ENCODE measurements at regions not wholly inside any gene's neighbourhood (a gene's known extent, or its start where the extent isn't known, plus 50 kb on each side); places are given as distances from the start of the nearest gene placed in this dataset.

GRCh38 chr13:55500694-55501093 is 1640.0 kb upstream of the PRR20A start:
- Histone ChIP-seq H3K27ac (replicated peaks in 1 of 4) (no peak overlapping the region), H3K36me3 (no peaks in the 10 kb centered on the region), H3K4me3 (no peak overlapping the region), H3K4me1 (no peaks in the 10 kb centered on the region), H3K27me3 (no peaks in the 10 kb centered on the region), H3K9me3 (peaks cover 0 to 7% (median 0%) of the 10 kb centered on the region in 4 donors)
- no peak for DNase-seq (ENCODE audit: extremely low spot score)
- TF ChIP-seq POLR2AphosphoS5 (IDR thresholded peaks at IDR 0.05), result no peak
- no peak for TF ChIP-seq EP300 (IDR thresholded peaks at IDR 0.05)
- TF ChIP-seq POLR2A (IDR thresholded peaks at IDR 0.05; ENCODE audit: low read depth), result no peak
- TF ChIP-seq CTCF (IDR thresholded peaks at IDR 0.05), result no peak
- 76% methylated on average over 2 of the region's 2 CpGs for WGBS
- intact Hi-C loops (cut with DNase I), result no loop called here

- no peak for TF ChIP-seq CTCF (IDR thresholded peaks at IDR 0.05)
Observed at GRCh38 chr13:55516610-55517009, 1624.1 kb upstream of the PRR20A start.

GRCh38 chr13:55517312-55517711 is 1623.4 kb upstream of the PRR20A start:
- Histone ChIP-seq H3K27me3 (no peaks in the 10 kb centered on the region), H3K4me3 (no peak overlapping the region), H3K27ac (replicated peaks in 1 of 4) (no peak overlapping the region), H3K4me1 (no peaks in the 10 kb centered on the region), H3K9me3 (no peaks in the 10 kb centered on the region), H3K36me3 (no peaks in the 10 kb centered on the region)
- DNase-seq (ENCODE audit: extremely low spot score), result no peak
- intact Hi-C loops (cut with DNase I), result no loop called here
- TF ChIP-seq POLR2AphosphoS5 (IDR thresholded peaks at IDR 0.05) (no peak), POLR2A (IDR thresholded peaks at IDR 0.05; ENCODE audit: low read depth) (no peak), EP300 (IDR thresholded peaks at IDR 0.05) (no peak), CTCF (IDR thresholded peaks at IDR 0.05) (no peak)
- WGBS, result 85% methylated on average over 1 of the region's 1 CpG

More at GRCh38 chr13:55516610-55517009, 1624.1 kb upstream of the PRR20A start:
- no peaks in the 10 kb centered on the region for H3K36me3 ChIP-seq
- H3K27ac ChIP-seq (replicated peaks in 1 of 4), result no peak overlapping the region
- no peaks in the 10 kb centered on the region for H3K4me1 ChIP-seq
- H3K9me3 ChIP-seq, result no peaks in the 10 kb centered on the region
- intact Hi-C loops (cut with DNase I), result no loop called here
- no peaks in the 10 kb centered on the region for H3K27me3 ChIP-seq
- H3K4me3 ChIP-seq, result no peak overlapping the region
- DNase-seq (ENCODE audit: extremely low spot score), result no peak
- 50% methylated on average over 1 of the region's 1 CpG for WGBS

GRCh38 chr13:55528434-55528833 is 1612.3 kb upstream of the PRR20A start:
- intact Hi-C loops (cut with DNase I), result no loop called here
- WGBS, result 81% methylated on average over 1 of the region's 1 CpG
- H3K4me3 ChIP-seq, result no peak overlapping the region
- no peak for DNase-seq (ENCODE audit: extremely low spot score)
- no peak overlapping the region for H3K27ac ChIP-seq (replicated peaks in 1 of 4)
- H3K27me3 ChIP-seq, result no peaks in the 10 kb centered on the region
- TF ChIP-seq EP300 (IDR thresholded peaks at IDR 0.05) (no peak), CTCF (IDR thresholded peaks at IDR 0.05) (no peak), POLR2AphosphoS5 (IDR thresholded peaks at IDR 0.05) (no peak), POLR2A (IDR thresholded peaks at IDR 0.05; ENCODE audit: low read depth) (no peak)
- no peaks in the 10 kb centered on the region for H3K36me3 ChIP-seq
- no peaks in the 10 kb centered on the region for H3K9me3 ChIP-seq
- no peaks in the 10 kb centered on the region for H3K4me1 ChIP-seq

- DNase-seq (ENCODE audit: extremely low spot score), result no peak
- Histone ChIP-seq H3K36me3 (no peaks in the 10 kb centered on the region), H3K27me3 (no peaks in the 10 kb centered on the region), H3K9me3 (no peaks in the 10 kb centered on the region), H3K4me3 (no peak overlapping the region), H3K27ac (replicated peaks in 1 of 4) (no peak overlapping the region), H3K4me1 (no peaks in the 10 kb centered on the region)
- 91% methylated on average over 1 of the region's 1 CpG for WGBS
- TF ChIP-seq EP300 (IDR thresholded peaks at IDR 0.05) (no peak), POLR2AphosphoS5 (IDR thresholded peaks at IDR 0.05) (no peak), CTCF (IDR thresholded peaks at IDR 0.05) (no peak), POLR2A (IDR thresholded peaks at IDR 0.05; ENCODE audit: low read depth) (no peak)
- intact Hi-C loops (cut with DNase I), result no loop called here
Observed at GRCh38 chr13:55534306-55534705, 1606.4 kb upstream of the PRR20A start.

Measured in esophagus muscularis mucosa (tissue), 4 donors.